GM20000 (cell line): ENCODE measurements at regions not wholly inside any gene's neighbourhood (a gene's known extent, or its start where the extent isn't known, plus 50 kb on each side); places are given as distances from the start of the nearest gene placed in this dataset.

Experiments
- DNase-seq: peaks from one replicate; pipeline ENCODE4 v3.0.0; 2012; ENCODE audit warnings: low spot score
- TF ChIP-seq, protein P1 (sequence below): IDR thresholded peaks from 2 replicates; pipeline ENCODE4 v1.5.1; 2012; ENCODE audit warnings: mild to moderate bottlenecking, control low read depth; ENCODE audit errors: extremely low read depth, missing control alignments

DNA sequence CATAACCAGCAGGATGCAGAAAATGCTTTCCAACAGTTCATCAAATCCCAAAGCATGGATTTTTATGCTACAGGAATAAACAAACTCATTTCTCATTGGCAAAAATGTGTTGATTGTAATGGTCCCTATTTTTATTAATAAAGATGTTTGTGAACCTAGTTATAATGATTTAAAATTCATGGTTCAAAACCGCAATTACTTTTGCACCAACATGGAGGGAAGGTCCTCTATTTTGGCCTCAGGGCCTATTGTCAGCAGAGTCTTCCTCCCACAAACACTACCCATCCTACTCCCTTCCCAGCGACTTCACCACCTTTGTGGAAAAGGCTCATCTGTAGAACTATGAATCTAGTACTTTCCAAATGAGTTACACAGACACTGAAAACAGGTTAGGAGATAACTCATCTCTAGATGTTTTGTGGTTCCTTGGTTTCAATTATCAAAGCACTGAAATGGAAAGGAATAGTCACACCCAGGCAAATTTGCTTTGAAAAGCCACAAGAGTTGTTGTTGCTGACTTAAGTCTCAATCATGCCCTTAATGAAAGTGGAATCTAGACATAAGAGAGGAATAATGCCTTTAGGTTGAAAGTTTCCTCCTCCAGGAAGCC, 59.4 kb upstream of the FRMD4A start:
- TF ChIP-seq, protein P1, sequence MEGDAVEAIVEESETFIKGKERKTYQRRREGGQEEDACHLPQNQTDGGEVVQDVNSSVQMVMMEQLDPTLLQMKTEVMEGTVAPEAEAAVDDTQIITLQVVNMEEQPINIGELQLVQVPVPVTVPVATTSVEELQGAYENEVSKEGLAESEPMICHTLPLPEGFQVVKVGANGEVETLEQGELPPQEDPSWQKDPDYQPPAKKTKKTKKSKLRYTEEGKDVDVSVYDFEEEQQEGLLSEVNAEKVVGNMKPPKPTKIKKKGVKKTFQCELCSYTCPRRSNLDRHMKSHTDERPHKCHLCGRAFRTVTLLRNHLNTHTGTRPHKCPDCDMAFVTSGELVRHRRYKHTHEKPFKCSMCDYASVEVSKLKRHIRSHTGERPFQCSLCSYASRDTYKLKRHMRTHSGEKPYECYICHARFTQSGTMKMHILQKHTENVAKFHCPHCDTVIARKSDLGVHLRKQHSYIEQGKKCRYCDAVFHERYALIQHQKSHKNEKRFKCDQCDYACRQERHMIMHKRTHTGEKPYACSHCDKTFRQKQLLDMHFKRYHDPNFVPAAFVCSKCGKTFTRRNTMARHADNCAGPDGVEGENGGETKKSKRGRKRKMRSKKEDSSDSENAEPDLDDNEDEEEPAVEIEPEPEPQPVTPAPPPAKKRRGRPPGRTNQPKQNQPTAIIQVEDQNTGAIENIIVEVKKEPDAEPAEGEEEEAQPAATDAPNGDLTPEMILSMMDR = no peak
- DNase-seq = peak; percentile 42

DNA sequence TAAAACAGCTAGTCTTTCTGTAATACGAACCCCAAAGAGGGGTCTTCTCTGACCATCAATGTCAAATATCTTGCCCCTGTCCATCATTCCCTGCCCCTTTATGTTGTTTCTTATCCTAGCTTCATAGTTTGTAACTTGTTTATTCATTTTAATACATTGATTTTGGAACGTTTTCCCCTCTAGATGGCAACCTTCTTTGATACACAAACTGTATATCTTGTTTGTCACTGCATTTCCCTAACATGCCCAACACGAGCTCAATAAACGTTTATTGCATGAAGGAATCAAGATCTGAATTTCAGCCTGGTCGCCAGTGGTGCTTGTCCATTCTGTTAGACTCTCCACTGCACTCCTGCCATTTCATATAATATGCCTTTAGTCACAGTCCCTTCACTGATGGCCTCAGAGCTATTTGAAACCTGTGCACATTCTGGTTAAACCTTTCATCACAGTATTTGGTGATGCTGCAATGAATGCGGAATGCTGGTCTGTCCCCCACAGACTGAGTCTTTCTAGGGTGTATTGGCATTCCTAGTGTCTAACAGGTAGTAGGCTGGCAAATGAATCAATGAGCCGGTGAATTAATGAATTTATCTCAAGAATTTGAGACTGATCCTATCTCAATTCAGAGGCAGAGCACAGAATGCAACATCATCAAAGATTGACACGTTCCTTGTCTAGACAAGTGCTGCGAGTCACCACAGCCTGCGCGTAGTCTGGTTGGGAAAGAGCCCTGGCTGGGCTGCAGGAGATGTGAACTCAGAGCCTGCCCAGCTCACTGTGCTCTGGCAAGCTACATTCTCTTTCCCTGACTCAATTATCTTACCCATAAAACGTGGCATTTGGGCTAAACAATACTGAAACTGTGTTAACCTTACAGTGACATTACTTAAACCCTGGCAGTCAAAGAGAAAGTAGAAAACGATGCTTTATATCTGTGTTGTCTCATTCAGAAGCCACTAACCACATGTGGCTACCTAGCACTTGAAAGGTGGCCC, 55.2 kb upstream of the FRMD4A start:
- no peak for DNase-seq
- TF ChIP-seq, protein P1 = no peak

DNA sequence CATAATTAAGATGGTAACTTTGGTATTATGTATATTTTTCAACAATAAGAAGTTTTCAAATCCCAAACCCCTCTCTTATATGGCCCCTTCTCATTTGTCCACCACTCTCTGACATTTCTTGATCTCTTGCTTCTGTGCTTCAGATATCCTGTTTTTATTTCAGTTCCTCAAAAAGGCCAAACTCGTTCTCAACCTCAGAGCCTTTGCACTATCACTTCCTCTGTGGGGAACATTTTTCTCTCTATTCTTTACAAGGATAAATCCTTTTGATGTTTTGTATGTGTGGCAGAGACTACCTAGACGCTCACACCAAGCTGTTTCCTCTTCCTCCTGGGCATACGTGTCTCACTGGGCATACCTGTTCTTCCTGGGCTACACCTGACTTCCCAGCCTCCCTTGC, 54.2 kb upstream of the FRMD4A start:
- TF ChIP-seq, protein P1 = no peak
- DNase-seq = no peak

DNA sequence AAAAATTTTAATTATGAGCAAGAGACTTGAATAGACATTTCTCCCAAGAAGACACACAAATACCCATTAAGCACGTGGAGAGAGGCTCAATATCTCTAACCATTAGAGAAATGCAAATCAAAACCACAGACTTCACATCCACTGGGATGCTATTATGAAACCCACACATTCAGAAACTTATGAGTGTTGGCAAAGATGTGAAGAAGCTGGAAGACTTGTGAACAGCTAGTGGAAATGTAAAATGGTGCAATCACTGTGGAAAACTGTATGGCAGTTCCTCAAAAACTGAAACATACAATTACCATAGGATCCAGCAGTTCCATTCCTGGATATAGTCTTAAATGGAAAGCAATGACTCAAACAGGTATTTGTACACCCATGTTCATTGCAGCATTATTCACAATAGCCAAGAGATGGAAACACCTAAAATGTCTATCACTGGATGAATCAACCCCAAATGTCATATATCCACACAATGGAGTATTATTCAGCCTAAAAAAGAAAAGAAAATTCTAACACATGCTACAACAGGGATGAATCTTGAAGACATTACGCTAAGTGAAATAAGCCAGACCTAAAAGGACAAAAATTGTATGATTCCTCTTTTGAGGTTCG, 53.5 kb upstream of the FRMD4A start:
- DNase-seq = no peak
- TF ChIP-seq, protein P1 = no peak

DNA sequence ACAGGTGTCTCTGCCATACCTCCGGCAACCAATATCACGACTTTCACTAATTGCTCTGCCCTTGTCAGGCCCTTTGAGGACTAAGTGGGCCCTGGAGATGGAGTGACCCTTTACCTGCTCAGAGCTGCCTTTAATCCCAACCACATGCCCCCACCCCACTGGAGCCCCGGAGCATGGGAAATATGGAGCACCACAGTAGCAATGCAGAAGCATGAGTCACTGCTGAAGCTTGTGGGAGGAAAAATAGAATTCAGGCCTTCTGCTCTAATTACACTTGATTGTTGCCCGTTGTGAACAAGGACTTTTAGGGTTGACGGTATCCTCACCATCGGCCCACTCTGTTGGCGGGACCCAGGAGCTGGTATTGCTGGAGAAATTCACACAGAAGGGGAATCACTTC, 52.5 kb upstream of the FRMD4A start:
- no peak for DNase-seq
- TF ChIP-seq, protein P1 = no peak

DNA sequence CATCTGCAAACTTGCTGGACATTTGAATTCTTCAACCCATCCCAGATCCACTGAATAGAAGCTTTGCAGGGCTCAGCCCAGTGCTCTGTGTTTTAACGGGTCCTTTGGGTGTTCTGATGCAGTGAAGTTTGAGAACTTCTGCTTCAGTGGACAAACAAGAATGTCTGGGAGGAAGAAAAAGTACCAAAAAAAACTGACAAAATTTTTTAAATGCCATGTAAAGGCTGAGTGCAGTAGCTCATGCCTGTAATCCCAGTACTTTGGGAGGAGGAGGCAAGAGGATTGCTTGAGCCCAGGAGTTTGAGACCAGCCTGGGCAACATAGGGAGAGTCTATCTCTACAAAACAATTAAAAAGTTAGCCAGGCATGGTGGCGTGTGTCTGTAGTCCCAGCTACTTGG, 51.8 kb upstream of the FRMD4A start:
- no peak for DNase-seq

DNA sequence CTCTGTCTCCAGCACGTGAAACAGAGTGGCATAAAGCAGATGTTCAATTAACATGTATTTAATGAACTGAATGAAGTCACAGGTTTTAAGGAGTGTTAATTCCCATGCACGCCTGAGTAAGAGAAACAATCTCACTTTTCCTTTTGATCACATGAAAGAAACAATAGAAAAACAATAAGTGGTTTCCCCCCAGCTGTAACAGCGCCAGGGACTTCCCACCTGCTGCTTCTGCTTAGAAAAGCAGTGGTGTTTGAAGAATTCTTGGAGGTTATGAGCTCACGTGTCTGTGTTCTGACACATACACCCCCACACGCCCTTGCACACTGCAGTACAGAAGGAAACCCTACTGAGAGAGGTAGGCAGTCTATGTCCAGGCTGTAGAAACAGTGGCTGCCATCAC, 51.3 kb upstream of the FRMD4A start:
- peak; percentile 15 for DNase-seq
- TF ChIP-seq, protein P1 = no peak

More for the DNA sequence above, 51.8 kb upstream of the FRMD4A start:
- TF ChIP-seq, protein P1 = no peak
